Liver (tissue), 7 donors: ENCODE measurements at regions not wholly inside any gene's neighbourhood (a gene's known extent, or its start where the extent isn't known, plus 50 kb on each side); places are given as distances from the start of the nearest gene placed in this dataset.
"Not testable (repeated sequence)": the region's sequence is repeated elsewhere in the genome, so short reads cannot be mapped to it uniquely, and the experiment has no call there.

ENCODE experiments used
- DNase-seq: peaks from one replicate; pipeline ENCODE4 v3.0.0-alpha.2; 2017; ENCODE audit warnings: low spot score
- H3K27ac ChIP-seq, 2 donors: one replicate each; pipeline ENCODE4 v1.7.0; 2013; ENCODE audit warnings: inconsistent platforms in 2 of 2, low read length in 2 of 2, control low read depth in 1 of 2, low read depth in 1 of 2, mild to moderate bottlenecking in 1 of 2
- H3K27me3 ChIP-seq, 4 donors: one replicate each; pipeline versions ENCODE4 v1.6.1 to v1.7.0; 2013; ENCODE audit warnings: low read length in 3 of 4, inconsistent platforms in 1 of 4, mild to moderate bottlenecking in 1 of 4, moderate library complexity in 1 of 4; ENCODE audit not compliant: control insufficient read depth in 4 of 4, insufficient read depth in 4 of 4
- H3K36me3 ChIP-seq, 4 donors: one replicate each; pipeline versions ENCODE4 v1.6.1 to v1.7.0; 2013; ENCODE audit warnings: low read length in 3 of 4, mild to moderate bottlenecking in 3 of 4, low read depth in 1 of 4, moderate library complexity in 1 of 4; ENCODE audit not compliant: control insufficient read depth in 4 of 4, insufficient read depth in 3 of 4
- H3K4me1 ChIP-seq, 4 donors: one replicate each; pipeline versions ENCODE4 v1.6.1 to v1.7.0; 2013; ENCODE audit warnings: low read length in 3 of 4, mild to moderate bottlenecking in 3 of 4, moderate library complexity in 1 of 4; ENCODE audit not compliant: control insufficient read depth in 4 of 4, insufficient read depth in 4 of 4
- H3K4me3 ChIP-seq, 3 donors: one replicate each; pipeline versions ENCODE4 v1.6.1 to v1.7.0; 2013; ENCODE audit warnings: low read length in 3 of 3, control low read depth in 1 of 3, low read depth in 1 of 3, mild to moderate bottlenecking in 1 of 3
- H3K9ac ChIP-seq, 2 donors: one replicate each; pipeline ENCODE4 v1.7.0; 2013; ENCODE audit warnings: low read length in 2 of 2, mild to moderate bottlenecking in 2 of 2, moderate library complexity in 2 of 2, control low read depth in 1 of 2, low read depth in 1 of 2
- H3K9me3 ChIP-seq, 4 donors: one replicate each; pipeline versions ENCODE4 v1.6.1 to v1.7.0; 2013; ENCODE audit warnings: low read length in 3 of 4; ENCODE audit not compliant: control insufficient read depth in 4 of 4
- HNF4A ChIP-seq, 2 donors: conservative IDR thresholded peaks; 2 replicates each; pipeline ENCODE4 v1.6.1; 2016; ENCODE audit warnings: antibody characterized with exemption in 2 of 2, mild to moderate bottlenecking in 2 of 2
- RAD21 ChIP-seq, 2 donors: IDR thresholded peaks; 2 replicates each; pipeline ENCODE4 v1.6.1; 2016; ENCODE audit warnings: antibody characterized with exemption in 2 of 2, mild to moderate bottlenecking in 2 of 2
- RXRA ChIP-seq, 2 donors: IDR thresholded peaks; 2 replicates each; pipeline ENCODE4 v1.6.1; 2017 to 2018; ENCODE audit warnings: antibody characterized with exemption in 2 of 2, mild to moderate bottlenecking in 1 of 2
- WGBS: extraction: QIAGEN DNeasy Blood & Tissue Kit; methylation state at CpG from one replicate; pipeline ENCODE4 v1.1.7; 2013; 5-methylcytosine and 5-hydroxymethylcytosine counted together
- donor health status: healthy.
- donor health status: healthy.
- donor health status: healthy.
- donor health status: healthy.

GRCh38 chr1:83485314-83486019 is 513.5 kb downstream of the TTLL7 start:
- 97% methylated on average over 2 of the region's 2 CpGs for WGBS
- H3K9me3 ChIP-seq, H3K4me3 ChIP-seq, H3K4me1 ChIP-seq, H3K9ac ChIP-seq, H3K27me3 ChIP-seq, H3K27ac ChIP-seq, DNase-seq, H3K36me3 ChIP-seq: not testable (repeated sequence)

GRCh38 chr1:83481284-83481683 is 517.6 kb downstream of the TTLL7 start:
- WGBS: 77% methylated on average over 3 of the region's 4 CpGs
- not testable (repeated sequence) for DNase-seq, H3K36me3 ChIP-seq, H3K4me3 ChIP-seq, H3K9me3 ChIP-seq, H3K4me1 ChIP-seq, H3K9ac ChIP-seq, H3K27ac ChIP-seq, H3K27me3 ChIP-seq

- H3K27me3 ChIP-seq, DNase-seq, H3K9ac ChIP-seq, H3K9me3 ChIP-seq, H3K4me1 ChIP-seq, H3K4me3 ChIP-seq, H3K36me3 ChIP-seq, H3K27ac ChIP-seq: not testable (repeated sequence)
- 98% methylated on average over 5 of the region's 5 CpGs for WGBS
Observed at GRCh38 chr1:83479591-83480239, 519.2 kb downstream of the TTLL7 start.

GRCh38 chr1:83478127-83478526 is 520.8 kb downstream of the TTLL7 start:
- H3K4me3 ChIP-seq, H3K9ac ChIP-seq, H3K27ac ChIP-seq, DNase-seq, H3K36me3 ChIP-seq, H3K9me3 ChIP-seq, H3K27me3 ChIP-seq, H3K4me1 ChIP-seq: not testable (repeated sequence)
- TF ChIP-seq RXRA (IDR thresholded peaks at IDR 0.05): peak in 1 of 2 donors; percentile 16
- peak in 1 of 2 donors; percentile 22 for TF ChIP-seq HNF4A (conservative IDR thresholded peaks at IDR 0.05)
- TF ChIP-seq RAD21 (IDR thresholded peaks at IDR 0.05): peak in 1 of 2 donors; percentile 20
- 34% methylated on average over 3 of the region's 3 CpGs for WGBS

GRCh38 chr1:83476518-83476917 is 522.4 kb downstream of the TTLL7 start:
- not testable (repeated sequence) for H3K4me1 ChIP-seq

More at GRCh38 chr1:83476518-83476917, 522.4 kb downstream of the TTLL7 start:
- not testable (repeated sequence) for H3K27me3 ChIP-seq, H3K4me3 ChIP-seq, DNase-seq, H3K27ac ChIP-seq, H3K9ac ChIP-seq, H3K36me3 ChIP-seq, H3K9me3 ChIP-seq
- 95% methylated on average over 2 of the region's 2 CpGs for WGBS
